Breast epithelium (tissue), 4 donors: ENCODE measurements at regions not wholly inside any gene's neighbourhood (a gene's known extent, or its start where the extent isn't known, plus 50 kb on each side); places are given as distances from the start of the nearest gene placed in this dataset.

Experiments
- DNase-seq, 2 donors: peaks; one replicate each; pipeline ENCODE4 v3.0.0-alpha.2; 2019; ENCODE audit warnings: low spot score in 2 of 2
- H3K27ac ChIP-seq, 2 donors: fragments of 200-600 bp; sonication (generic) in 1 of 2; one replicate each; pipeline ENCODE4 v1.5.1; 2016 to 2019; ENCODE audit warnings: mild to moderate bottlenecking in 1 of 2
- H3K27me3 ChIP-seq, 2 donors: fragments of 200-600 bp; sonication (generic) in 1 of 2; one replicate each; pipeline versions ENCODE4 v1.5.1 to v1.6.0; 2017 to 2019; ENCODE audit warnings: control low read depth in 1 of 2, mild to moderate bottlenecking in 1 of 2
- H3K36me3 ChIP-seq: fragments of 200-600 bp; one replicate; pipeline ENCODE4 v1.5.1; 2019
- H3K4me1 ChIP-seq, 2 donors: fragments of 200-600 bp; sonication (generic); one replicate each; pipeline ENCODE4 v1.5.1; 2016 to 2019; ENCODE audit warnings: control low read depth in 1 of 2
- H3K4me3 ChIP-seq, 3 donors: fragments of 200-600 bp; sonication (generic); 1 replicate in 2 of 3; 2 replicates in 1 of 3; pipeline ENCODE4 v1.5.1; 2016 to 2019; ENCODE audit warnings: mild to moderate bottlenecking in 3 of 3, moderate library complexity in 2 of 3
- H3K9me3 ChIP-seq, 2 donors: fragments of 200-600 bp; sonication (generic) in 1 of 2; one replicate each; pipeline ENCODE4 v1.5.1; 2016 to 2019; ENCODE audit warnings: control low read depth in 1 of 2
- POLR2A ChIP-seq: fragments of 450-650 bp; IDR thresholded peaks from one replicate; pipeline ENCODE4 v1.6.1; 2016; ENCODE audit warnings: antibody characterized with exemption, mild to moderate bottlenecking, moderate library complexity
- POLR2AphosphoS5 ChIP-seq, 3 donors: sonication (generic); formaldehyde crosslinking; IDR thresholded peaks; one replicate each; pipeline ENCODE4 v1.6.1; 2017; ENCODE audit warnings: antibody characterized with exemption in 3 of 3
- intact Hi-C: fragments of 100-400 bp; cut with DNase I; formaldehyde crosslinking; loops from one replicate; pipeline ENCODE4 v1.15.1; 2023; ENCODE audit warnings: low total_unique reads
- TF ChIP-seq, protein P1 (sequence below), 3 donors: fragments of 450-650 bp; IDR thresholded peaks; one replicate each; pipeline ENCODE4 v1.5.1; 2016 to 2017; ENCODE audit warnings: antibody characterized with exemption in 3 of 3, mild to moderate bottlenecking in 3 of 3, moderate library complexity in 3 of 3

DNA sequence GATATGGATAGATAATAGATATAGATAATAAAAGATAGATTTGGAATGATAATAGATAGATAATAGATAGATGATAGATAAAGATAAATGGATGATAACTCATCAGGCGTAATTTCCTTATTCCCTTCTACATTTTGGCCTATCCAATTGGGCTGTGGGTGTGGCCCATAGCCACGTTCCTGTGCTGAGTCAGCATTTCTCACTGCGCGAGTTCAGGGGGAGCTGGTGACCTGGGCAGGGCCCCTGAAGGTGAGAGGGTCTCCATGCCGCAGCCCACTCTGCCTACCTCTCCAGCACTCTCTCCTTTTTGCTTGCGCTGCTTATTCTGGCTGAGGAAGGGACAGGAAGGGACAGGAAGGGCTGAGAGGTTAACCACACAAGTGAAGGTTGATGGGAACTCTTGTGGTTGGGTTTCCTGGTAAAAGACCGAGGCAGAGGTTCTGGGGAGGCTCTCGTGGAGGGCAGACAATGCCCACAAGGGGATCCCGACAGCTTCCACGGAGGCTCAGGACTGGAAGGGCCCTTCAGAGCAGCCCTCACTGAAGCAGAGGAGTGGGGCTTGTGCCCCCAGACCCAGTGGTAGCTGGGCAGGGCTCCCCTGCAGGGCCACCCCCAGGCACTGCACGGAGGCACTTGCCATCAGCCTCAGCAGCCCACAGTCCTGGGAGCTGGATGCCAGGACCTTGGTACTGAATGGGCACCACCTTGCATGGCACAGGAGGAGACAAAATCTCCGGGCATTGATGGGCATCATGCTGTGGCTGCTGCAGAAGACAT is 247.3 kb upstream of the PITRM1 start:
- no peak for DNase-seq
- TF ChIP-seq, protein P1, sequence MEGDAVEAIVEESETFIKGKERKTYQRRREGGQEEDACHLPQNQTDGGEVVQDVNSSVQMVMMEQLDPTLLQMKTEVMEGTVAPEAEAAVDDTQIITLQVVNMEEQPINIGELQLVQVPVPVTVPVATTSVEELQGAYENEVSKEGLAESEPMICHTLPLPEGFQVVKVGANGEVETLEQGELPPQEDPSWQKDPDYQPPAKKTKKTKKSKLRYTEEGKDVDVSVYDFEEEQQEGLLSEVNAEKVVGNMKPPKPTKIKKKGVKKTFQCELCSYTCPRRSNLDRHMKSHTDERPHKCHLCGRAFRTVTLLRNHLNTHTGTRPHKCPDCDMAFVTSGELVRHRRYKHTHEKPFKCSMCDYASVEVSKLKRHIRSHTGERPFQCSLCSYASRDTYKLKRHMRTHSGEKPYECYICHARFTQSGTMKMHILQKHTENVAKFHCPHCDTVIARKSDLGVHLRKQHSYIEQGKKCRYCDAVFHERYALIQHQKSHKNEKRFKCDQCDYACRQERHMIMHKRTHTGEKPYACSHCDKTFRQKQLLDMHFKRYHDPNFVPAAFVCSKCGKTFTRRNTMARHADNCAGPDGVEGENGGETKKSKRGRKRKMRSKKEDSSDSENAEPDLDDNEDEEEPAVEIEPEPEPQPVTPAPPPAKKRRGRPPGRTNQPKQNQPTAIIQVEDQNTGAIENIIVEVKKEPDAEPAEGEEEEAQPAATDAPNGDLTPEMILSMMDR (IDR thresholded peaks at IDR 0.05), result no peak
- TF ChIP-seq POLR2A (no peak), POLR2AphosphoS5 (IDR thresholded peaks at IDR 0.05) (no peak)
- H3K4me1 ChIP-seq, result no peaks in the 10 kb centered on the region
- no peaks in the 10 kb centered on the region for H3K9me3 ChIP-seq
- H3K27ac ChIP-seq, result no peak overlapping the region
- intact Hi-C loops, result no loop called here
- no peaks in the 10 kb centered on the region for H3K27me3 ChIP-seq
- no peaks in the 10 kb centered on the region for H3K36me3 ChIP-seq
- H3K4me3 ChIP-seq, result no peak overlapping the region

DNA sequence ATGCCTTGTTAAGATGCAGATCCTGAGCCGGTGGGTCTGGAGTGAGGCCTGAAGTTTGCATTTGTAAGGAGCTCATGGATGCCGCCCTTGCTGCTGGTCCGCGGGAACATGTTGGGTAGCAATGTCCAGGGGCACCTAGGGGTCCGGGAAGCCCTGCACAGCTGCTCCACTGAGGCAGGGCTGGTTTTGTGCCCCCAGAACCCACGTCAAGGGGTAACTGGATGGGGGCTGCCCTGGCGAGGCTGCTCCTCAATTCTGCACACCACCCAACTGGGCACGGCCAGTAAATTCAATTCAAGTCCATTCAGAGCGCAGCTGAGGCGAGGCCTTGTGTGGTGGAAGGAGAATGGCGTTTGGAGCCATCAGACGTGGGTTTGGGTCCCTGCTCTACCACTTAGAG is 246.3 kb upstream of the PITRM1 start:
- Histone ChIP-seq H3K27me3 (no peaks in the 10 kb centered on the region), H3K4me3 (no peak overlapping the region), H3K4me1 (no peaks in the 10 kb centered on the region), H3K9me3 (no peaks in the 10 kb centered on the region), H3K36me3 (no peaks in the 10 kb centered on the region), H3K27ac (no peak overlapping the region)
- intact Hi-C loops, result no loop called here
- TF ChIP-seq POLR2AphosphoS5 (IDR thresholded peaks at IDR 0.05), result no peak
- TF ChIP-seq POLR2A, result no peak
- TF ChIP-seq, protein P1 (IDR thresholded peaks at IDR 0.05), result no peak
- no peak for DNase-seq

DNA sequence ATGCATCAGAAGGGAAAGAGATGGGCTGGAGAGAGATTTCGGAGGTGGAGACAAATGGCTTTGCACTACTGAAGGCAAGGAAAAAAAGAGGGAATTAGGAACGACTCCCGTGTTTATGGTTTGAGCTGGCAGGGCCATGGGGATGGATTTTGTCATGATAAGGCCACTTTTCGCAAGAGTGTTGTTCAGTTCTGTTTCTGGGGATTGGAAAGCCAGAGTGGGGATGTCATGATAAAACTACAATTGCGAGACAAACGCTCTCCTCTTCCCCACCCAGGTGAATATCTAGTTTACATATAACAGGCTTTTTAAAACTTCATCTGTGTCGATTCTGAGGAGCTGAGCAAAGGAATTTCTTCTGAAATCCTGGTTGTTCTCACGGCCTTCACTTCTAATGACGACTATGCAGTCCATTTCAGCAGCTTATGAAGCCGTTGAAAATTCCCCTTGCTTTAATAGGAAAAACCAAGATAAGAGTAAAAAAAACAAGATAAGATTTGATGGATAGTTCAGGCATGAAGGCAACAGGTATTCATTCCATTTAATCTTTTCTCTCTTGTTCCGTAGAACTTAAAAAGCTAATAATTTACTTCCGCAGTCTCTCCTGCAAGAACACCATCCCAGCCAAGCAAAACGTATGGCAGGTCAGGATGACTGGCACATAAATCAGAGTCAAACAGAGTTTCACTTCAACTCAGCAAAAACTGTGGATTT is 245.6 kb upstream of the PITRM1 start:
- Histone ChIP-seq H3K36me3 (no peaks in the 10 kb centered on the region), H3K9me3 (no peaks in the 10 kb centered on the region), H3K4me1 (no peaks in the 10 kb centered on the region), H3K27ac (no peak overlapping the region), H3K4me3 (no peak overlapping the region), H3K27me3 (no peaks in the 10 kb centered on the region)
- DNase-seq, result no peak
- TF ChIP-seq, protein P1 (IDR thresholded peaks at IDR 0.05), result no peak
- TF ChIP-seq POLR2A, result no peak
- no peak for TF ChIP-seq POLR2AphosphoS5 (IDR thresholded peaks at IDR 0.05)
- intact Hi-C loops, result no loop called here

DNA sequence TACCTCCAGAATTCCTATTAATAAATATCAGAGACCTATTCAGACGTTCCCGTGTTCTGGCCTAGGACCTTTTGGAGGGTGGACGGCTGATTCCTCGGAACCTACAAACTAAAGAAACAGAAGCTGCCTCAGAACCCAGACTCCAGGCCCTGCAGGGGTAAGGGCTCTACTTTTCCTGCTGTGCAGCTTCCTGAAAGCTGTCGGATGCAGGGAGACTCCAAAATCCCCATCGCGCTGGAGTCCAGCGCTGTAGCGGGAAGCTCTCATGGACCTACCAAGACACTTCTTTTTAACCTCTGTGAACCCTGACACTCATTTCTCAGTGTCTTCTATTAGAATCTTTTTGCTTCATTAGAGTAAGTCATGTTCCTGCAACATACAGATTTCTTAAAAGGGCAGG is 244.5 kb upstream of the PITRM1 start:
- DNase-seq, result no peak
- Histone ChIP-seq H3K4me3 (no peak overlapping the region), H3K27ac (no peak overlapping the region), H3K36me3 (no peaks in the 10 kb centered on the region), H3K27me3 (no peaks in the 10 kb centered on the region), H3K4me1 (no peaks in the 10 kb centered on the region), H3K9me3 (no peaks in the 10 kb centered on the region)
- intact Hi-C loops, result no loop called here
- TF ChIP-seq, protein P1 (IDR thresholded peaks at IDR 0.05), result no peak
- no peak for TF ChIP-seq POLR2A
- TF ChIP-seq POLR2AphosphoS5 (IDR thresholded peaks at IDR 0.05), result no peak

DNA sequence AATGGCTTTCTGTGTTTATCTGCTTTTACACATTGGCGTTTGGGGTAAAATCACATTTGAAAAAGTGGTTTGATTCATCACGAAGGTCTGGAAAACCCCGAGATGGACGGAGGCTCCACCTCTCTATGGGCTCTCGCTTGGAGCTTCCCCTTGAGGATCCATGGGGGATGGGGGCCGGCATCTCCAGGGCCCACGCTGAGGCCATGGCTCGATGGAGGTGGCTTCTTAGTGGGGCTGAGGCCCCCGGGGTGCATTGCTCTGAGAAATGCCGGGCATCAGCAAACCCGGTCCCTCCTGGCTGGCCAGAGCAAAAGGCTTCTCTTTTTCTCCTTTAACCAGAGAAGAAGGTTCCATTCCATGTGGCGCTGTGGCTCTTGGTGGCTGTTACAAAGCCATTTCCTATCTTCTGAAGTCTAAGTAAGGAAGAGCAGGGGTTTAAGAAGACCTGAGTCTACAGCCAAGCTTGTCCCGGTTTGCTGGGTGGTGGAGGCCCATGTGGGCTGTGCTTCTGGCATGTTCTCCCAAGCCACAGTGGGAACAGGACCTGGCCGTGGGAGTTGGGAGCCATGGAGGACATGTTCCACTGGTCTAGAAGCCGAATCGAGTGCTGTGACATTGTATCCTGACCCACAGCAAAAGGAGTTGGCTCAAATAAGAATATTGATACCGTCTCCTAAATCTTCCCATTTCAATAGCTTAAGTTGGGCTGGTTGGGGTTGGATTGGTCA is 243.5 kb upstream of the PITRM1 start:
- DNase-seq, result no peak
- TF ChIP-seq POLR2AphosphoS5 (IDR thresholded peaks at IDR 0.05) (no peak), POLR2A (no peak)
- TF ChIP-seq, protein P1 (IDR thresholded peaks at IDR 0.05), result no peak
- Histone ChIP-seq H3K27me3 (no peaks in the 10 kb centered on the region), H3K36me3 (no peaks in the 10 kb centered on the region), H3K4me3 (no peak overlapping the region), H3K4me1 (no peaks in the 10 kb centered on the region), H3K9me3 (no peaks in the 10 kb centered on the region), H3K27ac (no peak overlapping the region)
- intact Hi-C loops, result no loop called here
